ENCODE measurements at regions not wholly inside any gene's neighbourhood (a gene's known extent, or its start where the extent isn't known, plus 50 kb on each side); places are given as distances from the start of the nearest gene placed in this dataset.
"Not testable (repeated sequence)": the region's sequence is repeated elsewhere in the genome, so short reads cannot be mapped to it uniquely, and the experiment has no call there.

DNA sequence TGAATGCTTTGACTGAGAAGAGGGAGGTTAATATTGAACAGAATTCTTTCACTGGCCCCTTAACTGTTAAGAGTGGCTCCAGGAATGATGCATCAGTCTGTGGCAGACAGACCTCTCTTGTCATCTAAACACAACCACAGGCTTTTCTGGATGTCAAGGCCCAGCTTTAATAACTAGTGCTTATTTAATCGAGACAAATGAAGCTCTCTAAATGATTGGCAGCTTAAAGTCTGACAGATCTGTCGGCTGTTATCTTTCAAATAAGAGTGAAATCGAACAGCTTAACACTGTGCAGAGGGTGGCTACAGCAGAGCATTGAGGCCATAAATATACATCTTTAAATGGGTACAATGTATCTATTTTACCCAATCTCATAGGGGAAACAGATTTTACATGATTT is 500.8 kb upstream of the PABPC4L start:
- no peak overlapping the region for H3K4me3 ChIP-seq (ENCODE audit: low read depth, low read length)
- no peaks in the 10 kb centered on the region for H3K9me3 ChIP-seq
- H3K27me3 ChIP-seq, result no peaks in the 10 kb centered on the region
- no peak for DNase-seq
- no peaks in the 10 kb centered on the region; the same call in 1 of the 2 replicates for H3K4me1 ChIP-seq
- TF ChIP-seq, protein P1, sequence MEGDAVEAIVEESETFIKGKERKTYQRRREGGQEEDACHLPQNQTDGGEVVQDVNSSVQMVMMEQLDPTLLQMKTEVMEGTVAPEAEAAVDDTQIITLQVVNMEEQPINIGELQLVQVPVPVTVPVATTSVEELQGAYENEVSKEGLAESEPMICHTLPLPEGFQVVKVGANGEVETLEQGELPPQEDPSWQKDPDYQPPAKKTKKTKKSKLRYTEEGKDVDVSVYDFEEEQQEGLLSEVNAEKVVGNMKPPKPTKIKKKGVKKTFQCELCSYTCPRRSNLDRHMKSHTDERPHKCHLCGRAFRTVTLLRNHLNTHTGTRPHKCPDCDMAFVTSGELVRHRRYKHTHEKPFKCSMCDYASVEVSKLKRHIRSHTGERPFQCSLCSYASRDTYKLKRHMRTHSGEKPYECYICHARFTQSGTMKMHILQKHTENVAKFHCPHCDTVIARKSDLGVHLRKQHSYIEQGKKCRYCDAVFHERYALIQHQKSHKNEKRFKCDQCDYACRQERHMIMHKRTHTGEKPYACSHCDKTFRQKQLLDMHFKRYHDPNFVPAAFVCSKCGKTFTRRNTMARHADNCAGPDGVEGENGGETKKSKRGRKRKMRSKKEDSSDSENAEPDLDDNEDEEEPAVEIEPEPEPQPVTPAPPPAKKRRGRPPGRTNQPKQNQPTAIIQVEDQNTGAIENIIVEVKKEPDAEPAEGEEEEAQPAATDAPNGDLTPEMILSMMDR (IDR thresholded peaks at IDR 0.05; ENCODE audit: low read depth, low read length), result no peak
- H3K36me3 ChIP-seq, result no peaks in the 10 kb centered on the region

DNA sequence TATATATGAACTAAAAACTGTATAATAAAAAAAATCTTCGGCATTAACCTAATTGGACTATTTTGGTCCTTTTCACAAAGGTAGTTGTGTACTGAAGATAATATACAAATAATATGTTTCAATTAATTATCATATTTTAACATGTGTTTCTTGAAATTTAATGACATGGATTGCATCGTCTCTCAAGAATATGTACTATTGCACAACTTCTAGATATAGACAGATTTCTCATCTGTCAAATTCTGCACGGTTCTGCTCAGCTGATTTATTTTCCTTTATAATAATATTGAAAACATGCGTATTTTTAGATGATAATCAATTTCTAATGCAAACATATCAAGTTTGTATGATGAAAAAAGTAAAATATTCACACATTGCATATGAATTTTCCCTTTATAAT is 498.7 kb upstream of the PABPC4L start:
- H3K4me1 ChIP-seq, result no peaks in the 10 kb centered on the region; the same call in 1 of the 2 replicates
- no peaks in the 10 kb centered on the region for H3K36me3 ChIP-seq
- TF ChIP-seq, protein P1 (IDR thresholded peaks at IDR 0.05; ENCODE audit: low read depth, low read length), result no peak
- no peaks in the 10 kb centered on the region for H3K27me3 ChIP-seq
- H3K9me3 ChIP-seq, result no peaks in the 10 kb centered on the region
- no peak for DNase-seq
- no peak overlapping the region for H3K4me3 ChIP-seq (ENCODE audit: low read depth, low read length)

- not testable (repeated sequence) for H3K36me3 ChIP-seq; H3K4me3 ChIP-seq (ENCODE audit: low read depth, low read length); H3K9me3 ChIP-seq; H3K4me1 ChIP-seq; H3K27me3 ChIP-seq
- DNase-seq, result peak; percentile 9
Observed at GRCh38 chr4:134698831-134699230, 497.2 kb upstream of the PABPC4L start.

DNA sequence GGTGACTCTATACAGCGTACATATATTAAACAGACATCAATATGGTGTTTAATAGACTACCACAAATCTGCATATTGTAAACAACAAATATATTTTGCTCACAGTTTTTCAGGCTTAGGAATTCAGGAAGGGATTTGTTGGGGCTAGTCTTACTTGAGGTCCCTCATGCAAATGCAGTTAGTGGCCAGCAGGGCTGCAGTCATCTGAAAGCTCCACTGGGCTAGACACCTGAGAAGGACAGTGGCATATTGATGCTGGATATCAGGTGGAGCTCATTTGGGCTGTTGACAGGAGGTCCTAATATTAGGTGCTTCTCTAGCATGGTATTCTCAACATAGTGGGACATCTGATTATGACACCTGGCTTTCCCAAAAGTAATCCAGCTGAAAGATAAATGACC is 493.8 kb upstream of the PABPC4L start:
- Histone ChIP-seq H3K4me1 (no peaks in the 10 kb centered on the region; the same call in 1 of the 2 replicates), H3K9me3 (no peaks in the 10 kb centered on the region), H3K4me3 (ENCODE audit: low read depth, low read length) (no peak overlapping the region), H3K27me3 (no peaks in the 10 kb centered on the region), H3K36me3 (no peaks in the 10 kb centered on the region)
- TF ChIP-seq, protein P1 (IDR thresholded peaks at IDR 0.05; ENCODE audit: low read depth, low read length), result peak; percentile 23; the same call in 1 of the 2 replicates
- no peak for DNase-seq

- Histone ChIP-seq H3K4me1 (no peaks in the 10 kb centered on the region; the same call in 1 of the 2 replicates), H3K27me3 (no peaks in the 10 kb centered on the region), H3K9me3 (no peaks in the 10 kb centered on the region), H3K4me3 (ENCODE audit: low read depth, low read length) (no peak overlapping the region), H3K36me3 (no peaks in the 10 kb centered on the region)
- no peak for DNase-seq
- TF ChIP-seq, protein P1 (IDR thresholded peaks at IDR 0.05; ENCODE audit: low read depth, low read length), result no peak
Observed at GRCh38 chr4:134691915-134692314, 490.3 kb upstream of the PABPC4L start.

- DNase-seq, result no peak
- Histone ChIP-seq H3K36me3 (no peaks in the 10 kb centered on the region), H3K27me3 (no peaks in the 10 kb centered on the region), H3K9me3 (no peaks in the 10 kb centered on the region), H3K4me1 (no peaks in the 10 kb centered on the region), H3K4me3 (ENCODE audit: low read depth, low read length) (no peak overlapping the region)
- TF ChIP-seq, protein P1 (IDR thresholded peaks at IDR 0.05; ENCODE audit: low read depth, low read length), result no peak
Observed at GRCh38 chr4:134687646-134688628, 486.3 kb upstream of the PABPC4L start.

All from BE2C (cell line).